WTC11 (cell line): ENCODE measurements at regions not wholly inside any gene's neighbourhood (a gene's known extent, or its start where the extent isn't known, plus 50 kb on each side); places are given as distances from the start of the nearest gene placed in this dataset.

Source experiments
- ATAC-seq: fragments of 200-7000 bp; cut with Tn5 transposase; 2 replicates; pipeline ENCODE4 v1.10.0; 2021; ENCODE audit warnings: mild to moderate bottlenecking, moderate library complexity
- CTCF ChIA-PET: fragments of 300-600 bp; sonication (Branson Sonifier 250); formaldehyde crosslinking; loops from one replicate; lab custom pipeline; 2021; ENCODE audit warnings: antibody characterized with exemption; lab: Charles Lee
- POLR2A ChIA-PET: fragments of 350-600 bp; sonication (Branson Sonifier 250); formaldehyde crosslinking; loops from one replicate; lab custom pipeline; 2021; ENCODE audit warnings: antibody characterized with exemption; lab: Charles Lee
- DNase-seq: peaks from one replicate; pipeline ENCODE4 v3.0.0; 2021; ENCODE audit warnings: low spot score
- H3K27ac Mint-ChIP-seq: 2 replicates; pipeline ENCODE4 v1.8.0; 2021; ENCODE audit warnings: mixed read lengths
- H3K27me3 Mint-ChIP-seq: 2 replicates; pipeline ENCODE4 v1.8.0; 2021; ENCODE audit warnings: low read depth, mild to moderate bottlenecking, moderate library complexity, mixed read lengths
- H3K36me3 Mint-ChIP-seq: 2 replicates; pipeline ENCODE4 v1.8.0; 2021; ENCODE audit warnings: mixed read lengths
- H3K4me1 Mint-ChIP-seq: 2 replicates; pipeline ENCODE4 v1.8.0; 2022; ENCODE audit warnings: mixed read lengths
- H3K4me3 Mint-ChIP-seq: 2 replicates; pipeline ENCODE4 v1.8.0; 2021; ENCODE audit warnings: mild to moderate bottlenecking, moderate library complexity, mixed read lengths
- H3K9me3 Mint-ChIP-seq: 2 replicates; pipeline ENCODE4 v1.8.0; 2021; ENCODE audit warnings: mixed read lengths
- ATF1 ChIP-seq: sonication (generic); formaldehyde crosslinking; IDR thresholded peaks from 2 replicates; pipeline ENCODE4 v1.8.1; 2023; ENCODE audit warnings: mild to moderate bottlenecking, moderate library complexity, missing genetic modification reagents
- CDX4 ChIP-seq: fragments of 250-450 bp; sonication (Bioruptor Pico); IDR thresholded peaks from 2 replicates; pipeline ENCODE4 v1.9.0; 2021; ENCODE audit warnings: moderate library complexity, mild to moderate bottlenecking, inconsistent platforms, borderline replicate concordance
- HMGA2 ChIP-seq: fragments of 250-450 bp; sonication (Bioruptor Pico); IDR thresholded peaks from 2 replicates; pipeline ENCODE4 v1.4.0; 2021; ENCODE audit warnings: mild to moderate bottlenecking, moderate library complexity
- NFYB ChIP-seq: sonication (generic); formaldehyde crosslinking; conservative IDR thresholded peaks from 2 replicates; pipeline ENCODE4 v1.8.0; 2022; ENCODE audit warnings: low read depth, missing genetic modification reagents
- NR3C1 ChIP-seq: sonication (generic); formaldehyde crosslinking; conservative IDR thresholded peaks from 2 replicates; pipeline ENCODE4 v1.8.1; 2023; ENCODE audit warnings: low read depth, mild to moderate bottlenecking, missing genetic modification reagents
- PREB ChIP-seq: sonication (generic); formaldehyde crosslinking; IDR thresholded peaks from 2 replicates; pipeline ENCODE4 v1.8.1; 2022; ENCODE audit warnings: mild to moderate bottlenecking, missing genetic modification reagents, moderate library complexity, borderline replicate concordance
- RORB ChIP-seq: fragments of 250-450 bp; sonication (Bioruptor Pico); IDR thresholded peaks from 2 replicates; pipeline ENCODE4 v1.9.0; 2021; ENCODE audit warnings: mild to moderate bottlenecking
- TCF7 ChIP-seq: sonication (generic); formaldehyde crosslinking; IDR thresholded peaks from 2 replicates; pipeline ENCODE4 v1.8.0; 2022; ENCODE audit warnings: mild to moderate bottlenecking, low read depth, missing genetic modification reagents, moderate library complexity
- ZMAT4 ChIP-seq: fragments of 250-450 bp; sonication (Bioruptor Pico); IDR thresholded peaks from 2 replicates; pipeline ENCODE4 v1.9.0; 2021; ENCODE audit warnings: mild to moderate bottlenecking
- ZNF138 ChIP-seq: sonication (generic); formaldehyde crosslinking; conservative IDR thresholded peaks from 2 replicates; pipeline ENCODE4 v1.8.1; 2022; ENCODE audit warnings: mild to moderate bottlenecking, moderate library complexity, missing genetic modification reagents
- ZNF263 ChIP-seq: sonication (generic); formaldehyde crosslinking; IDR thresholded peaks from 2 replicates; pipeline ENCODE4 v1.8.1; 2022; ENCODE audit warnings: low read depth, mild to moderate bottlenecking, moderate library complexity, missing genetic modification reagents
- ZNF425 ChIP-seq: fragments of 250-450 bp; sonication (Bioruptor Pico); conservative IDR thresholded peaks from 2 replicates; pipeline ENCODE4 v1.9.0; 2021; ENCODE audit warnings: mild to moderate bottlenecking
- ZNF512 ChIP-seq: sonication (generic); formaldehyde crosslinking; IDR thresholded peaks from 2 replicates; pipeline ENCODE4 v1.8.1; 2022; ENCODE audit warnings: missing genetic modification reagents, borderline replicate concordance
- TF ChIP-seq, protein P1 (sequence below): sonication (generic); formaldehyde crosslinking; IDR thresholded peaks from 2 replicates; pipeline ENCODE4 v1.8.0; 2023; ENCODE audit warnings: missing genetic modification reagents, mild to moderate bottlenecking, borderline replicate concordance
- TF ChIP-seq, protein P2 (sequence below): sonication (generic); formaldehyde crosslinking; IDR thresholded peaks from 2 replicates; pipeline ENCODE4 v1.8.0; 2022; ENCODE audit warnings: mild to moderate bottlenecking, missing genetic modification reagents

DNA sequence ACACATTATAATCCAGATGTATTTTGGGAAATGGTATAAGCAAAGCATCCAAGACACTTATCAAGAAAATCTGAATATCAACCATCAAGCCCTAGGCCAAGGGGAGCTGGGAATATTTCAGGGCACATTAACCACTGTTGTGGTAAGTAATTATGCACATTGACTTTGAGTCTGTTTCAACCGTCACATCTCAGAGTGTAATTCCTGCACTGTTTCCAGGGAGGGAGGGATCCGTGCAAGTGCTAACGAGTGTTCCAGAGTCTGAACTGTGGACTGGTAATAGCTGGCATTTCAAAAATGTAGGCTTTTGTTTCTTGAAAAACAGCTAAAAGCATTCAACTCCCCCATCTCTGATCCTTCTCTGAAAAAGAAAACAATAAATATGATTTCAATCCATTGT is 681.6 kb downstream of the BCL11A start:
- CTCF ChIA-PET, result no interaction called here
- ATAC-seq, result no peak

More for the DNA sequence above, 681.6 kb downstream of the BCL11A start:
- peaks cover 13% of the 10 kb centered on the region for H3K4me1 Mint-ChIP-seq
- POLR2A ChIA-PET, result no interaction called here
- no peak for DNase-seq
- H3K27ac Mint-ChIP-seq, result no peak overlapping the region
- no peaks in the 10 kb centered on the region for H3K9me3 Mint-ChIP-seq
- H3K36me3 Mint-ChIP-seq, result no peaks in the 10 kb centered on the region
- H3K4me3 Mint-ChIP-seq, result no peak overlapping the region
- TF ChIP-seq ZNF263 (CRISPR knock-in tag) (no peak), ZMAT4 (no peak), TCF7 (no peak), NR3C1 (CRISPR knock-in tag) (no peak), NFYB (CRISPR knock-in tag) (no peak), ZNF425 (CRISPR knock-in tag) (no peak), CDX4 (CRISPR knock-in tag) (no peak), ZNF138 (no peak), PREB (no peak), ATF1 (CRISPR knock-in tag) (no peak), ZNF512 (CRISPR knock-in tag) (no peak), RORB (CRISPR knock-in tag) (no peak), HMGA2 (CRISPR knock-in tag) (no peak)
- TF ChIP-seq, protein P1, sequence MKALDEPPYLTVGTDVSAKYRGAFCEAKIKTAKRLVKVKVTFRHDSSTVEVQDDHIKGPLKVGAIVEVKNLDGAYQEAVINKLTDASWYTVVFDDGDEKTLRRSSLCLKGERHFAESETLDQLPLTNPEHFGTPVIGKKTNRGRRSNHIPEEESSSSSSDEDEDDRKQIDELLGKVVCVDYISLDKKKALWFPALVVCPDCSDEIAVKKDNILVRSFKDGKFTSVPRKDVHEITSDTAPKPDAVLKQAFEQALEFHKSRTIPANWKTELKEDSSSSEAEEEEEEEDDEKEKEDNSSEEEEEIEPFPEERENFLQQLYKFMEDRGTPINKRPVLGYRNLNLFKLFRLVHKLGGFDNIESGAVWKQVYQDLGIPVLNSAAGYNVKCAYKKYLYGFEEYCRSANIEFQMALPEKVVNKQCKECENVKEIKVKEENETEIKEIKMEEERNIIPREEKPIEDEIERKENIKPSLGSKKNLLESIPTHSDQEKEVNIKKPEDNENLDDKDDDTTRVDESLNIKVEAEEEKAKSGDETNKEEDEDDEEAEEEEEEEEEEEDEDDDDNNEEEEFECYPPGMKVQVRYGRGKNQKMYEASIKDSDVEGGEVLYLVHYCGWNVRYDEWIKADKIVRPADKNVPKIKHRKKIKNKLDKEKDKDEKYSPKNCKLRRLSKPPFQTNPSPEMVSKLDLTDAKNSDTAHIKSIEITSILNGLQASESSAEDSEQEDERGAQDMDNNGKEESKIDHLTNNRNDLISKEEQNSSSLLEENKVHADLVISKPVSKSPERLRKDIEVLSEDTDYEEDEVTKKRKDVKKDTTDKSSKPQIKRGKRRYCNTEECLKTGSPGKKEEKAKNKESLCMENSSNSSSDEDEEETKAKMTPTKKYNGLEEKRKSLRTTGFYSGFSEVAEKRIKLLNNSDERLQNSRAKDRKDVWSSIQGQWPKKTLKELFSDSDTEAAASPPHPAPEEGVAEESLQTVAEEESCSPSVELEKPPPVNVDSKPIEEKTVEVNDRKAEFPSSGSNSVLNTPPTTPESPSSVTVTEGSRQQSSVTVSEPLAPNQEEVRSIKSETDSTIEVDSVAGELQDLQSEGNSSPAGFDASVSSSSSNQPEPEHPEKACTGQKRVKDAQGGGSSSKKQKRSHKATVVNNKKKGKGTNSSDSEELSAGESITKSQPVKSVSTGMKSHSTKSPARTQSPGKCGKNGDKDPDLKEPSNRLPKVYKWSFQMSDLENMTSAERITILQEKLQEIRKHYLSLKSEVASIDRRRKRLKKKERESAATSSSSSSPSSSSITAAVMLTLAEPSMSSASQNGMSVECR (CRISPR knock-in tag), result no peak
- TF ChIP-seq, protein P2, sequence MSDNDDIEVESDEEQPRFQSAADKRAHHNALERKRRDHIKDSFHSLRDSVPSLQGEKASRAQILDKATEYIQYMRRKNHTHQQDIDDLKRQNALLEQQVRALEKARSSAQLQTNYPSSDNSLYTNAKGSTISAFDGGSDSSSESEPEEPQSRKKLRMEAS (CRISPR knock-in tag), result no peak
- H3K27me3 Mint-ChIP-seq, result no peaks in the 10 kb centered on the region
